HepG2 (cell line): ENCODE measurements at regions not wholly inside any gene's neighbourhood (a gene's known extent, or its start where the extent isn't known, plus 50 kb on each side); places are given as distances from the start of the nearest gene placed in this dataset.

Source experiments
- ARHGAP35 ChIP-seq: sonication (generic); formaldehyde crosslinking; IDR thresholded peaks from 2 replicates; pipeline ENCODE4 v1.9.0; 2022; ENCODE audit warnings: mild to moderate bottlenecking, inconsistent platforms, moderate library complexity, missing genetic modification reagents, borderline replicate concordance
- BHLHE40 ChIP-seq: IDR thresholded peaks from 2 replicates; pipeline ENCODE4 v1.6.1; 2011; ENCODE audit warnings: low read length, improper control_type of control experiment
- DR1 ChIP-seq: sonication (generic); formaldehyde crosslinking; IDR thresholded peaks from 2 replicates; pipeline ENCODE4 v1.8.0; 2021; ENCODE audit warnings: mild to moderate bottlenecking, missing genetic modification reagents, inconsistent platforms
- E2F5 ChIP-seq: sonication (generic); formaldehyde crosslinking; conservative IDR thresholded peaks from 2 replicates; pipeline ENCODE4 v1.4.0; 2020; ENCODE audit warnings: missing genetic modification reagents
- FOXM1 ChIP-seq: sonication (generic); formaldehyde crosslinking; IDR thresholded peaks from 2 replicates; pipeline ENCODE4 v1.5.0; 2020; ENCODE audit warnings: missing genetic modification reagents
- HIVEP1 ChIP-seq: sonication (generic); formaldehyde crosslinking; IDR thresholded peaks from 2 replicates; pipeline ENCODE4 v1.4.0; 2020; ENCODE audit warnings: mild to moderate bottlenecking, missing genetic modification reagents
- ISL2 ChIP-seq: sonication (generic); formaldehyde crosslinking; IDR thresholded peaks from 2 replicates; pipeline ENCODE4 v1.5.0; 2020; ENCODE audit warnings: missing genetic modification reagents
- MTERF4 ChIP-seq: sonication (generic); formaldehyde crosslinking; IDR thresholded peaks from 2 replicates; pipeline ENCODE4 v1.8.0; 2023; ENCODE audit warnings: mild to moderate bottlenecking, missing genetic modification reagents
- NFAT5 ChIP-seq: sonication (generic); formaldehyde crosslinking; IDR thresholded peaks from 2 replicates; pipeline ENCODE4 v1.4.0; 2020; ENCODE audit warnings: missing genetic modification reagents
- SAFB2 ChIP-seq: sonication (generic); formaldehyde crosslinking; IDR thresholded peaks from 2 replicates; pipeline ENCODE4 v1.5.1; 2020; ENCODE audit warnings: missing genetic modification reagents, low read depth, mild to moderate bottlenecking, borderline replicate concordance
- SIX1 ChIP-seq: sonication (generic); formaldehyde crosslinking; IDR thresholded peaks from 2 replicates; pipeline ENCODE4 v1.4.0; 2020; ENCODE audit warnings: missing genetic modification reagents, borderline replicate concordance
- ZKSCAN1 ChIP-seq: fragments of 150-350 bp; IDR thresholded peaks from 2 replicates; pipeline ENCODE4 v1.6.1; 2014; ENCODE audit warnings: low read length
- ZNF33B ChIP-seq: sonication (generic); formaldehyde crosslinking; IDR thresholded peaks from 2 replicates; pipeline ENCODE4 v1.5.1; 2020; ENCODE audit warnings: mild to moderate bottlenecking, missing genetic modification reagents
- ZNF362 ChIP-seq: sonication (generic); formaldehyde crosslinking; IDR thresholded peaks from 2 replicates; pipeline ENCODE4 v1.4.0; 2020; ENCODE audit warnings: missing genetic modification reagents, mild to moderate bottlenecking, borderline replicate concordance
- ZNF597 ChIP-seq: sonication (generic); formaldehyde crosslinking; IDR thresholded peaks from 2 replicates; pipeline ENCODE4 v1.5.0; 2020; ENCODE audit warnings: missing genetic modification reagents
- ZNF713 ChIP-seq: sonication (generic); formaldehyde crosslinking; IDR thresholded peaks from 2 replicates; pipeline ENCODE4 v1.4.0; 2020; ENCODE audit warnings: mild to moderate bottlenecking, missing genetic modification reagents
- ZUFSP ChIP-seq: sonication (generic); formaldehyde crosslinking; IDR thresholded peaks from 2 replicates; pipeline ENCODE4 v1.9.0; 2021; ENCODE audit warnings: missing genetic modification reagents, mild to moderate bottlenecking, borderline replicate concordance

- peak; percentile 100 for TF ChIP-seq ZNF362 (CRISPR knock-in tag)
- TF ChIP-seq MTERF4 (CRISPR knock-in tag) = peak; percentile 80; the same call in 1 of the 2 replicates
- TF ChIP-seq SIX1 (CRISPR knock-in tag) = peak; percentile 96
- TF ChIP-seq FOXM1 (CRISPR knock-in tag) = no peak
- TF ChIP-seq ZNF713 (CRISPR knock-in tag) = no peak
- TF ChIP-seq SAFB2 (CRISPR knock-in tag) = 0 out of 2 replicates have a peak, but pooled peaks have one; percentile 42
- no peak for TF ChIP-seq ZNF597
- 0 out of 2 replicates have a peak, but pooled peaks have one; percentile 15 for TF ChIP-seq ZKSCAN1
- 0 out of 2 replicates have a peak, but pooled peaks have one; percentile 14 for TF ChIP-seq DR1 (CRISPR knock-in tag)
- no peak for TF ChIP-seq ARHGAP35 (CRISPR knock-in tag)
- TF ChIP-seq ZUFSP (CRISPR knock-in tag) = no peak
- 0 out of 2 replicates have a peak, but pooled peaks have one; percentile 35 for TF ChIP-seq NFAT5 (CRISPR knock-in tag)
- TF ChIP-seq BHLHE40 = peak; percentile 67
- peak; percentile 61; the same call in 1 of the 2 replicates for TF ChIP-seq HIVEP1
- peak; percentile 98 for TF ChIP-seq ISL2 (CRISPR knock-in tag)
- 0 out of 2 replicates have a peak, but pooled peaks have one; percentile 47 for TF ChIP-seq ZNF33B (CRISPR knock-in tag)
- TF ChIP-seq E2F5 = no peak
Measured at GRCh38 chr2:62569907-62570841, 64.2 kb upstream of the TMEM17 start (continued).
